Mesendoderm (in vitro differentiated cells): ENCODE measurements at regions not wholly inside any gene's neighbourhood (a gene's known extent, or its start where the extent isn't known, plus 50 kb on each side); places are given as distances from the start of the nearest gene placed in this dataset.
A peak's percentile ranks its signal among the peaks of the same experiment; 100 is the strongest.

Experiments
- DNase-seq: peaks from one replicate; pipeline ENCODE4 v3.0.0; 2013
- H2AK5ac ChIP-seq: 2 replicates; pipeline ENCODE4 v1.6.1; 2013; ENCODE audit warnings: low read length, inconsistent platforms
- H2BK120ac ChIP-seq: 2 replicates; pipeline ENCODE4 v1.6.1; 2013; ENCODE audit warnings: low read depth, mild to moderate bottlenecking, low read length, moderate library complexity, mixed read lengths
- H2BK15ac ChIP-seq: replicated peaks from 2 replicates; pipeline ENCODE4 v1.6.1; 2013; ENCODE audit warnings: low read depth, mild to moderate bottlenecking, moderate library complexity
- H2BK5ac ChIP-seq: 2 replicates; pipeline ENCODE4 v1.6.1; 2013; ENCODE audit warnings: low read length, inconsistent platforms
- H3K18ac ChIP-seq: 2 replicates; pipeline ENCODE4 v1.6.1; 2013; ENCODE audit warnings: mild to moderate bottlenecking, low read length, mixed read lengths
- H3K23ac ChIP-seq: one replicate; pipeline ENCODE4 v1.6.1; 2013; ENCODE audit warnings: low read length
- H3K27ac ChIP-seq: 2 replicates; pipeline ENCODE4 v1.5.1; 2013; ENCODE audit warnings: low read depth, mild to moderate bottlenecking, inconsistent platforms, low read length, moderate library complexity
- H3K27me3 ChIP-seq: 2 replicates; pipeline ENCODE4 v1.6.1; 2013; ENCODE audit warnings: low read length, control low read depth, mild to moderate bottlenecking, inconsistent platforms; ENCODE audit not compliant: insufficient read depth, poor library complexity
- H3K36me3 ChIP-seq: 2 replicates; pipeline ENCODE4 v1.6.1; 2013; ENCODE audit warnings: low read length, inconsistent platforms; ENCODE audit not compliant: control insufficient read depth, insufficient read depth
- H3K4ac ChIP-seq: one replicate; pipeline ENCODE4 v1.6.1; 2013; ENCODE audit warnings: low read depth, mild to moderate bottlenecking, low read length, moderate library complexity
- H3K4me1 ChIP-seq: 2 replicates; pipeline ENCODE4 v1.6.1; 2013; ENCODE audit warnings: low read depth, low read length, inconsistent platforms; ENCODE audit not compliant: control insufficient read depth
- H3K4me2 ChIP-seq: 2 replicates; pipeline ENCODE4 v1.6.1; 2013; ENCODE audit warnings: low read length
- H3K4me3 ChIP-seq: 2 replicates; pipeline ENCODE4 v1.5.1; 2013; ENCODE audit warnings: mild to moderate bottlenecking, low read length
- H3K56ac ChIP-seq: one replicate; pipeline ENCODE4 v1.6.1; 2013; ENCODE audit warnings: low read length
- H3K79me1 ChIP-seq: 2 replicates; pipeline ENCODE4 v1.6.1; 2013; ENCODE audit warnings: low read length, inconsistent platforms
- H3K79me2 ChIP-seq: 2 replicates; pipeline ENCODE4 v1.6.1; 2013; ENCODE audit warnings: mild to moderate bottlenecking, low read length; ENCODE audit not compliant: control insufficient read depth, insufficient read depth
- H3K9ac ChIP-seq: 2 replicates; pipeline ENCODE4 v1.6.1; 2013; ENCODE audit warnings: low read length, inconsistent platforms
- H4K5ac ChIP-seq: one replicate; pipeline ENCODE4 v1.6.1; 2013; ENCODE audit warnings: low read length
- H4K8ac ChIP-seq: one replicate; pipeline ENCODE4 v1.6.1; 2013; ENCODE audit warnings: low read depth, mild to moderate bottlenecking, control low read depth, low read length, moderate library complexity
- WGBS: extraction: QIAGEN DNeasy Blood & Tissue Kit; methylation state at CpG from one replicate; pipeline ENCODE4 v1.1.7; 2013; ENCODE audit warnings: low lambda C conversion rate, missing lambda C conversion rate; ENCODE audit not compliant: insufficient coverage; ENCODE audit errors: extremely low coverage; 5-methylcytosine and 5-hydroxymethylcytosine counted together

GRCh38 chr11:92653454-92653853, 316.0 kb upstream of the MTNR1B start:
- Histone ChIP-seq H4K8ac (no peak overlapping the region), H2BK120ac (no peak overlapping the region), H3K79me2 (no peaks in the 10 kb centered on the region), H3K4me1 (no peaks in the 10 kb centered on the region), H2AK5ac (no peak overlapping the region), H3K18ac (no peak overlapping the region), H4K5ac (no peak overlapping the region), H3K9ac (no peak overlapping the region), H3K36me3 (no peaks in the 10 kb centered on the region), H2BK5ac (no peak overlapping the region), H3K79me1 (no peaks in the 10 kb centered on the region), H3K4me3 (no peak overlapping the region), H3K4ac (no peak overlapping the region), H3K56ac (no peak overlapping the region), H3K23ac (no peak overlapping the region), H3K27me3 (no peaks in the 10 kb centered on the region), H3K27ac (no peak overlapping the region), H3K4me2 (no peak overlapping the region), H2BK15ac (no peak overlapping the region)
- DNase-seq = no peak

- Histone ChIP-seq H2BK120ac (no peak overlapping the region), H3K36me3 (no peaks in the 10 kb centered on the region), H4K8ac (no peak overlapping the region), H3K27me3 (no peaks in the 10 kb centered on the region), H3K79me1 (no peaks in the 10 kb centered on the region), H3K23ac (no peak overlapping the region), H3K4me3 (no peak overlapping the region), H3K27ac (no peak overlapping the region), H3K79me2 (no peaks in the 10 kb centered on the region), H2BK5ac (no peak overlapping the region), H3K9ac (no peak overlapping the region), H3K18ac (no peak overlapping the region), H4K5ac (no peak overlapping the region), H2BK15ac (no peak overlapping the region), H3K4ac (no peak overlapping the region), H3K4me2 (no peak overlapping the region), H3K56ac (no peak overlapping the region), H3K4me1 (no peaks in the 10 kb centered on the region), H2AK5ac (no peak overlapping the region)
- no CpG with 5 or more reads among the region's 2 CpGs for WGBS
- DNase-seq = no peak
Observed at GRCh38 chr11:92656783-92657182, 312.7 kb upstream of the MTNR1B start.

- WGBS = no CpG with 5 or more reads among the region's 2 CpGs
- Histone ChIP-seq H3K4ac (no peak overlapping the region), H3K79me2 (no peaks in the 10 kb centered on the region), H4K8ac (no peak overlapping the region), H4K5ac (no peak overlapping the region), H2BK120ac (no peak overlapping the region), H3K36me3 (no peaks in the 10 kb centered on the region), H3K56ac (no peak overlapping the region), H3K18ac (no peak overlapping the region), H3K4me1 (no peaks in the 10 kb centered on the region), H2BK15ac (no peak overlapping the region), H3K4me3 (no peak overlapping the region), H3K27ac (no peak overlapping the region), H3K79me1 (no peaks in the 10 kb centered on the region), H3K4me2 (no peak overlapping the region), H2AK5ac (no peak overlapping the region), H2BK5ac (no peak overlapping the region), H3K23ac (no peak overlapping the region), H3K27me3 (no peaks in the 10 kb centered on the region), H3K9ac (no peak overlapping the region)
- no peak for DNase-seq
Observed at GRCh38 chr11:92657226-92657625, 312.2 kb upstream of the MTNR1B start.

- no peaks in the 10 kb centered on the region for H3K36me3 ChIP-seq
- no peak overlapping the region for H3K4ac ChIP-seq
- H3K56ac ChIP-seq = no peak overlapping the region
- no peak overlapping the region for H2AK5ac ChIP-seq
- no peak overlapping the region for H4K8ac ChIP-seq
- no peak overlapping the region for H4K5ac ChIP-seq
- no peak overlapping the region for H2BK5ac ChIP-seq
- no peaks in the 10 kb centered on the region for H3K4me1 ChIP-seq
- no peak overlapping the region for H3K4me2 ChIP-seq
- H3K79me2 ChIP-seq = no peaks in the 10 kb centered on the region
- no peaks in the 10 kb centered on the region for H3K79me1 ChIP-seq
- H2BK15ac ChIP-seq = no peak overlapping the region
- no peaks in the 10 kb centered on the region for H3K27me3 ChIP-seq
- WGBS = no CpG with 5 or more reads among the region's 2 CpGs
- H3K4me3 ChIP-seq = no peak overlapping the region
- DNase-seq = no peak
- H3K18ac ChIP-seq = no peak overlapping the region
- no peak overlapping the region for H3K27ac ChIP-seq
- no peak overlapping the region for H2BK120ac ChIP-seq
- no peak overlapping the region for H3K9ac ChIP-seq
- H3K23ac ChIP-seq = no peak overlapping the region
Observed at GRCh38 chr11:92658733-92659132, 310.7 kb upstream of the MTNR1B start.

GRCh38 chr11:92659793-92660192, 309.7 kb upstream of the MTNR1B start:
- Histone ChIP-seq H4K8ac (no peak overlapping the region), H3K4ac (no peak overlapping the region), H3K23ac (no peak overlapping the region), H2AK5ac (no peak overlapping the region), H3K18ac (no peak overlapping the region), H4K5ac (no peak overlapping the region), H3K79me1 (no peaks in the 10 kb centered on the region), H3K56ac (no peak overlapping the region), H3K27me3 (no peaks in the 10 kb centered on the region), H3K9ac (no peak overlapping the region), H3K4me2 (no peak overlapping the region), H3K79me2 (no peaks in the 10 kb centered on the region), H2BK120ac (no peak overlapping the region), H3K36me3 (no peaks in the 10 kb centered on the region), H3K4me1 (no peaks in the 10 kb centered on the region), H2BK5ac (no peak overlapping the region), H2BK15ac (no peak overlapping the region), H3K4me3 (no peak overlapping the region), H3K27ac (no peak overlapping the region)
- no CpG with 5 or more reads among the region's 3 CpGs for WGBS
- no peak for DNase-seq

- Histone ChIP-seq H3K23ac (no peak overlapping the region), H3K4me2 (no peak overlapping the region), H3K18ac (no peak overlapping the region), H3K4me3 (no peak overlapping the region), H3K36me3 (no peaks in the 10 kb centered on the region), H2AK5ac (no peak overlapping the region), H3K4ac (no peak overlapping the region), H2BK5ac (no peak overlapping the region), H3K4me1 (no peaks in the 10 kb centered on the region), H3K79me1 (no peaks in the 10 kb centered on the region), H3K79me2 (no peaks in the 10 kb centered on the region), H4K5ac (no peak overlapping the region), H3K9ac (no peak overlapping the region), H4K8ac (no peak overlapping the region), H2BK120ac (no peak overlapping the region), H3K27me3 (no peaks in the 10 kb centered on the region), H2BK15ac (no peak overlapping the region), H3K27ac (no peak overlapping the region), H3K56ac (no peak overlapping the region)
- WGBS = no CpG with 5 or more reads among the region's 6 CpGs
- DNase-seq = peak; percentile 30
Observed at GRCh38 chr11:92662601-92663360, 306.7 kb upstream of the MTNR1B start.
